Immature natural killer cell (primary cell): ENCODE measurements at regions not wholly inside any gene's neighbourhood (a gene's known extent, or its start where the extent isn't known, plus 50 kb on each side); places are given as distances from the start of the nearest gene placed in this dataset.
"Not testable (repeated sequence)": the region's sequence is repeated elsewhere in the genome, so short reads cannot be mapped to it uniquely, and the experiment has no call there.

ENCODE experiments used
- DNase-seq, 3 donors: peaks; one replicate each; pipeline ENCODE4 v3.0.0; 2022; ENCODE audit warnings: mixed read lengths in 1 of 3
- H3K27ac Mint-ChIP-seq, 6 donors: one replicate each; pipeline ENCODE4 v1.8.0; 2020; ENCODE audit warnings: mixed read lengths in 6 of 6, mild to moderate bottlenecking in 5 of 6, inconsistent platforms in 4 of 6, moderate library complexity in 3 of 6
- H3K27me3 Mint-ChIP-seq, 3 donors: one replicate each; pipeline ENCODE4 v1.8.0; 2020 to 2021; ENCODE audit warnings: low read depth in 3 of 3, mild to moderate bottlenecking in 3 of 3, mixed read lengths in 3 of 3, moderate library complexity in 3 of 3, inconsistent platforms in 1 of 3
- H3K36me3 Mint-ChIP-seq, 3 donors: one replicate each; pipeline ENCODE4 v1.8.0; 2020; ENCODE audit warnings: mixed read lengths in 3 of 3, inconsistent platforms in 2 of 3, mild to moderate bottlenecking in 2 of 3
- H3K4me1 Mint-ChIP-seq, 2 donors: one replicate each; pipeline ENCODE4 v1.8.0; 2020; ENCODE audit warnings: inconsistent platforms in 2 of 2, mild to moderate bottlenecking in 2 of 2, mixed read lengths in 2 of 2, moderate library complexity in 1 of 2
- H3K4me3 Mint-ChIP-seq, 5 donors: one replicate each; pipeline ENCODE4 v1.8.0; 2020; ENCODE audit warnings: mild to moderate bottlenecking in 5 of 5, mixed read lengths in 5 of 5, inconsistent platforms in 3 of 5, moderate library complexity in 3 of 5
- H3K9me3 Mint-ChIP-seq, 6 donors: one replicate each; pipeline ENCODE4 v1.8.0; 2020; ENCODE audit warnings: mild to moderate bottlenecking in 6 of 6, mixed read lengths in 6 of 6, inconsistent platforms in 4 of 6, moderate library complexity in 3 of 6

DNA sequence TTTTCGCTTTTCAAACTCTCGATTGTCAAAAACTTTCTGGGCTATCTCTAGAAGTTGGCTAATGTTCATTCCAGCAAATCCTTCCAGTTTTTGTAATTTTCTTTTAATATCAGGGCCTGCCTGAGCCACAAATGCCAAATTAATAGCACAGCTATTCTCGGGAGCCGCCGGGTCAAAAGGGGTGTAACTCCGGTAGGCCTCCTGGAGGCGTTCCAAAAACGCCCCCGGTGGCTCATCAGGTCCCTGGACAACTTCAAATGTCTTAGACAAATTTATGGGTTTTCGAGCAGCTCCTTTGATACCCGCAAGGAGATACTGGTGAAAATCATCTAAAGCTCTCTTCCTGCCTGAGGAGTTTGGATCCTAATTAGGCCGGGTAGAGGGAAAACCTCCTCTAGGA, 117.9 kb upstream of the PZP start:
- DNase-seq: no peak
- Mint-ChIP-seq H3K27me3 (peaks cover 0 to 4% (median 0%) of the 10 kb centered on the region in 3 donors), H3K4me3 (no peak overlapping the region), H3K36me3 (no peaks in the 10 kb centered on the region), H3K4me1 (peaks cover 17% of the 10 kb centered on the region in 2 donors), H3K27ac (no peak overlapping the region), H3K9me3 (no peaks in the 10 kb centered on the region)

DNA sequence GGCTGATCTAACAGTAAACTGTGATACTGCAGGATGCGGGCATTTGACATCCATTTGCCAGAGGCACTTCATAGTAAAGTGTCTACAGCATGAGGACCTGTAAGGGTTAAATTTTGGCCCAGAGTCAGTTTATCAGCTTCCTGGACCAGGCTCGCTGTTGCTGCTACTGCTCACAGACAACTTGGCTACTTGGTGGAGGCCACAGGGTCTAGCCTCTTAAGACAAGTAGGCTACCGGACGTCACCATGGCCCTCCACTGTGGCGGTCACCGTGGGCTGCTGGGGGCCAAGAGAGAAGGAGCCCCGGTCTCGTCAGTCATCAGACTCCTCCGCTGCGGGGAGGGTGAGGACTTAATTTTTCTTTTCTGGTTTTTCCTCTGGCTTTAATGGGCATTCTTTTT, 117.3 kb upstream of the PZP start:
- Mint-ChIP-seq H3K27ac (no peak overlapping the region), H3K36me3 (no peaks in the 10 kb centered on the region), H3K9me3 (no peaks in the 10 kb centered on the region), H3K27me3 (peaks cover 0 to 4% (median 0%) of the 10 kb centered on the region in 3 donors), H3K4me1 (peaks cover 17% of the 10 kb centered on the region in 2 donors), H3K4me3 (no peak overlapping the region)
- DNase-seq: no peak

DNA sequence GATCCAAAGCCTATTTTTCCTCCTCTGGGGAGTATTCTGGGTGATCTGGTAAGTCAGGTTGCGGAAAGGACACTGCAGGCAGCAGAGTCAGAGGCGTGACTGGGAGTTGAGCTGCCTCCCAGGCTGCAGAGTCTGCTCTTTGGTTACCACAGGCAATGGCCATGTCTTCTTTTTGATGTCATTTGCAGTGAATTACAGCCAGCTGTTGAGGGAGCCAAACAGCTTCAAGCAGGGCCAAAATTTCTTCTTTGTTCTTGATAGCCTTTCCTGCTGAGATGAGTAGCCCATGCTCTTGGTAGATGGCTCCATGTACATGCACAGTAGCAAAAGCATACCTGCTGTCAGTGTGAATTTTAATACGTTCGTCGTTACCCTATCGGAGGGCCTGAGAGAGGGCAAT, 116.6 kb upstream of the PZP start:
- no peak overlapping the region for H3K27ac Mint-ChIP-seq
- no peaks in the 10 kb centered on the region for H3K36me3 Mint-ChIP-seq

DNA sequence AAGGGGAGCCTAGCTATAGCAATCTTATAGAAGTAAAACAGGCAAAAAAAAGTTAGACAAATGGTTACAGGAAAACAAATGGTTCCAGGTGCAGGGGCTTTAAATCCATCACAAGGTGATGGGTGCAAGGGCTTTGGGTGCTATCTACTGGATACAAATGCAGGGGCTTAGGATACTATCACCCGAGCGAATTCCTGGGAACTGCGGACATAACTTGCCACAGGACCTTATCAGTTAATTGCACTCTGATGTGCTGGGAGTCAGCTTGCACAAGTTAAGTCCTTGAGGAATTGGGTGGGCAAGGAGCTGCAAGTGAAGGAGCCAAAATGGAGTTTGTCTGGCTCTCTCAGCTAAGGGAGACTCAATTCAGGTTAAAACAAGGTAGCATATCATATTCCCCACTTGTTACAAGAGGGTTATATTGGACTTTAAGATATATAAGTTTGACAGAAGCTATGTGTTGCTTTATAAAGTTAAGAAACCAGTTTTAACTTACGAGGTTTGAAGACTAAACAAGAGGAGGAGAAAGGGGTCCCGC, 115.0 kb upstream of the PZP start:
- Mint-ChIP-seq H3K27ac (no peak overlapping the region), H3K4me1 (peaks cover 14 to 17% of the 10 kb centered on the region in 2 donors), H3K9me3 (no peaks in the 10 kb centered on the region), H3K4me3 (no peak overlapping the region), H3K27me3 (peaks cover 0 to 4% (median 2%) of the 10 kb centered on the region in 3 donors), H3K36me3 (no peaks in the 10 kb centered on the region)
- no peak for DNase-seq

More for the DNA sequence above, 116.6 kb upstream of the PZP start:
- Mint-ChIP-seq H3K4me3 (no peak overlapping the region), H3K4me1 (peaks cover 17% of the 10 kb centered on the region in 2 donors), H3K27me3 (peaks cover 0 to 4% (median 2%) of the 10 kb centered on the region in 3 donors), H3K9me3 (no peaks in the 10 kb centered on the region)
- no peak for DNase-seq

DNA sequence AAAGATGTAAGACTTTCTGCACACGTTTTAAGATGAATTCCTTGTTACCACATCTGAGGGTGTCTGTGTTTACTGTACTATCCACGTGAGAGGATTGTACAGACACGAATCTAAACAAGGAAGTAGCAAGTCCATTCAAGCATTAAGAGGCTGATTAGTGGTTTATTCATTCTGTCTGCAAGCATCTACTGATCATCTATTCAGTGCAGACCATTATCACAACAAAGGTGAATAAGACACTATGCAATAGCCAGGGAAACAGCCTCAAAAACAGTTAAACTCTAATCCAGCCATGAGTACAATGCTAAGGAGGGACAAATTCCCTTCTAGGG, 111.6 kb upstream of the PZP start:
- Mint-ChIP-seq H3K27ac (peak overlapping the region in 1 of 6 donors; percentile 18), H3K27me3 (peaks cover 0 to 4% (median 2%) of the 10 kb centered on the region in 3 donors), H3K4me3 (no peak overlapping the region), H3K9me3 (no peaks in the 10 kb centered on the region), H3K4me1 (no peaks in the 10 kb centered on the region), H3K36me3 (no peaks in the 10 kb centered on the region)
- DNase-seq: no peak

DNA sequence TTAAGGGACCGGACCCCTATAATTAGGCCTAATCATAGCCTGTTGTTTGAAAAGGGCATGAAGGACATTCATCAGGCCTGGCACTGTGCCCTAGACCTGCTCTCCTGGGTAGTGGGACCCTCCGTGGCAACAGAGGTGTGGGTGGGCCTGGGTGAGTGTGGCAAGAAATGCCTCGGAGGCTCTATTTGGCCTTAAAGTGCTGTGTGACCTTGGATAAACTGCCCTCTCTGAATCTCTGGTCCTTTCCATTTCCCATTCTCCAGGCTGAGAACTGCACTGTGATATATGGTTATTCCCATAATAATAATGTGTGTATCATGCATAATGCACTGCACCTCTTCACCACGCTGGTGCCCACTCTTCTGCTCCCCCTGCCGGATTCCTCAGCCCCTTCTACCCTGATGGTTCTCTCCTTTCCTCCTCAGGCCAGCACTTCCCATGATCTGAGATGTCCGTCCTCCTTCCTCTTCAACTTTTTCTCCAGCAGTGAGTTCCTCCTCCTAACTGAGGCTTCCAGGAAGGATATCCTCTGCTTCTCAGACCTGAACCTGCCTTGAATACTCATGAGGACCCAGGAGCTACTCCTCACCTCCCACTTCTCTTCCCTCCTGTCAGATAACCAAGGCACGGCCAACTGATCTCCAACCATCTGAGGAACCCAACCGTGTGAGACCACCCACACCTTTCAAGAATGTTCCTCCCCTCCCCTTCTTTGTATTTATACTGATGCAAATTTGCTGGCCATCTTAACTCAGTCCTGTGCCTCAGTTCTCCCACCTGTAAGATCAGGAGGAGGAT, 111.0 kb upstream of the PZP start:
- Mint-ChIP-seq H3K27ac (no peak overlapping the region), H3K27me3 (peaks cover 0 to 4% (median 2%) of the 10 kb centered on the region in 3 donors), H3K36me3 (no peaks in the 10 kb centered on the region), H3K9me3 (no peaks in the 10 kb centered on the region), H3K4me3 (no peak overlapping the region), H3K4me1 (no peaks in the 10 kb centered on the region)
- DNase-seq: no peak

DNA sequence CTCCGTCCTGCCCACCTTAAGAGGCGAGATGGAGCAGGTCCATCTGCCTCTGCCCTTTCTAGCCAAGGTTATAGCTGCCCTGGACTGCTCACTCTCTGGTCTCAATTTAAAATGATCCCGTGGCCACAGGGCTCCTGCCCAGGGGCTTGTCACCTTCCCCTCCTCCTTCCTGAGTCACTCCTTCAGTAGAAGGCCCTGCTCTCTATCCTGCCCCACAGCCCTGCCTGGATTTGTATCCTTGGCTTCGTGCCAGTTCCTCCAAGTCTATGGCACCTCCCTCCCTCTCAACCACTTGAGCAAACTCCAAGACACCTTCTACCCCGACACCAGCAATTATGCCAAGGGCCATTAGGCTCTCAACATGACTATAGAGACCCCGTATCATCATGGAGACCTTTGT, 105.3 kb upstream of the PZP start:
- H3K4me1 Mint-ChIP-seq: peaks cover 10% of the 10 kb centered on the region in 2 donors
- H3K4me3 Mint-ChIP-seq, H3K36me3 Mint-ChIP-seq, H3K27me3 Mint-ChIP-seq, H3K9me3 Mint-ChIP-seq, H3K27ac Mint-ChIP-seq, DNase-seq: not testable (repeated sequence)

DNA sequence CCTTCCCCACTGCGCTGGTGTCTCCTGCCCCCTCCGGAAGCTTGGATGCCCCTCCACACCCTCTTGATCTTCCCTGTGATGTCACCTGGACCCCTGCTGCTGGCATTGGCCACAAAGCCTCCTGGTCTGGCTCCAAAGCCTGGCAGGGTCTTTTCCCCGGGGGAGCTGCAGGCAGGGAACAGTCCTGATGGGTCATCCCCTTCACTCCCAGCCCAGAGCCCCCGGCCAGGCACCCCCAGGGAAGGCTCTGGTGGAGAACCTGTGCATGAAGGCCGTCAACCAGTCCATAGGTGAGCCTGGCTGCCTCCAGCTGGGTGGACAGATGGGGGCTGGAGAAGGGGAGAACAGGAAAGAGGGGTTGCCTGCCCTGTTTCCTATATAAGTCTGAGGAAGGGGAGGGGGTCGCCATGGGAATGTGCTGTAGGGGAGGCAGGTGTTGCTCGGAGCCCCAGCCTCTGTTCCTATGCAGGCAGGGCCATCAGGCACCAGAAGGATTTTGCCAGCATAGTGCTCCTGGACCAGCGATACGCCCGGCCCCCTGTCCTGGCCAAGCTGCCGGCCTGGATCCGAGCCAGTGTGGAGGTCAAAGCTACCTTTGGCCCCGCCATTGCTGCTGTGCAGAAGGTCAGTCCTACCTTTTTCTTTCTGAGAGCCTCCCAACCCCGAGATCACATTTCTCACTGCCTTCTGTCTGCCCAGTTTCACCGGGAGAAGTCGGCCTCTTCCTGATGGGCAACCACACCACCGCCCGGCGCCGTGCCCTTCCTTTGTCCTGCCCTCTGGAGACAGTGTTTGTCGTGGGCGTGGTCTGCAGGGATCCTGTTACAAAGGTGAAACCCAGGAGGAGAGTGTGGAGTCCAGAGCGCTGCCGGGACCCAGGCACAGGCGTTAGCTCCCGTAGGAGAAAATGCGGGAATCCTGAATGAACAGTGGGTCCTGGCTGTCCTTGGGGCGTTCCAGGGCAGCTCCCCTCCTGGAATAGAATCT, 104.5 kb upstream of the PZP start:
- H3K27me3 Mint-ChIP-seq, H3K27ac Mint-ChIP-seq, H3K36me3 Mint-ChIP-seq, H3K9me3 Mint-ChIP-seq, DNase-seq, H3K4me3 Mint-ChIP-seq: not testable (repeated sequence)
- H3K4me1 Mint-ChIP-seq: peaks cover 10% of the 10 kb centered on the region in 2 donors

DNA sequence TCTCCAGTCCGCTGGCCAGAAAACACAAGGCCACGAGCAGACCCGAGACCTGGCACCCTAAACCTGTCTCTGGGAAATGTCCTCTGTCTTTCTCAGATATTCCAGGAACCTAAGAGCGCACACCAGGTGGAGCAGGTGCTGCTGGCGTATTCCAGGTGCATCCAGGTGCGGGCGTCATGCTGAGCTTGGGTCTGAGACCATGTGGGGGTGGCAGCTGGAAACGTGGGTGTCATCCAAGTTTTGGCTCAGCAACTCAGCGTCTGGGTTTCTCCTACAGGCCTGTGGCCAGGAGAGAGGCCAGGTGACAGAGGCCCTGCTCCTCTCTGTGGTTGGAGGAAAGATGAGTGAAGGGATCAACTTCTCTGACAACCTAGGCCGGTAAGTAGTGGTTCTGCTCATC, 103.3 kb upstream of the PZP start:
- DNase-seq, H3K27me3 Mint-ChIP-seq, H3K4me3 Mint-ChIP-seq, H3K36me3 Mint-ChIP-seq, H3K9me3 Mint-ChIP-seq, H3K27ac Mint-ChIP-seq: not testable (repeated sequence)
- peaks cover 10% of the 10 kb centered on the region in 2 donors for H3K4me1 Mint-ChIP-seq

DNA sequence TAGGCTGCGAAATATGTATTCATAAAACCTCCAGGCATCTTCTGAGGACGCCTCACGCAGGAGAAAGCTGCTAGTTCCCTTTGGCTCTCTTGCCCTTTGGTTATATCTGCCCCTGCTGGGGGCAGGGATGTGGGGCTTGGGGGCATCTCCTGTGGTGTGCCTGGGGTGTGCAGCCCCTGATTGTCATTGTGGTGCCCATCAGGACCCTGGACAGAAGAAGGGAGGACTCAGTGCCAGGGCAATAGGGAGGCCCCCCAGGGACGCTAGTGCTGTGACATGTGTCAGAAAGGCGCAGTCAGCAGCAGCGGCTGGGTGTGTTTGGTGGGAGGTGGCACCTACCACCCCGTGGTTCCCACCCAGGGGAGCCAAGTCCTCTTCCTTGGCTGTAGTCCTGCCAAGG, 102.5 kb upstream of the PZP start:
- H3K4me1 Mint-ChIP-seq: peaks cover 10% of the 10 kb centered on the region in 2 donors
- H3K36me3 Mint-ChIP-seq, H3K4me3 Mint-ChIP-seq, H3K27me3 Mint-ChIP-seq, H3K9me3 Mint-ChIP-seq, DNase-seq, H3K27ac Mint-ChIP-seq: not testable (repeated sequence)

DNA sequence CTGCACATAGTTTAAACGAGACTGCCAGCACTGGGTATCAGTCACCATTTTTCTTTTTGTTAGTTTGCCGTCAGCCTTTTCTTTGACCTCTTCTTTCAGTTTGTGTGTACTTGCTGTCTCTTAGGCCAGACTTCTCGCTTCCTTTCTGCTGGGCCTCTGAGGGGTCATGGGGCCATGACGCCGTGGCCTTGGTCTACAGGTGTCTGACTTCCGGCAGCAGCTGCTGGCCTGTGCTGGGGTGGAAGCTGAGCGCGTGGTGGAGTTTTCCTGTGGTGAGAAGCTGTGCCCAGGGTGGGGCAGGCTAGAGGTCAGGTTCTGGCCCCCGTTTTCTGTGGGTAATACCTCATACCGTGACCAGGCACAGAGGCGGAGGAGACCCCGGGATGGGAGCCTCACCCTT, 101.6 kb upstream of the PZP start:
- peak in 2 of 3 donors; percentile 12 to 13 for DNase-seq
- H3K36me3 Mint-ChIP-seq: not testable (repeated sequence)
- peak overlapping the region in 4 of 6 donors; percentile 11 to 85 (median 22) for H3K27ac Mint-ChIP-seq

DNA sequence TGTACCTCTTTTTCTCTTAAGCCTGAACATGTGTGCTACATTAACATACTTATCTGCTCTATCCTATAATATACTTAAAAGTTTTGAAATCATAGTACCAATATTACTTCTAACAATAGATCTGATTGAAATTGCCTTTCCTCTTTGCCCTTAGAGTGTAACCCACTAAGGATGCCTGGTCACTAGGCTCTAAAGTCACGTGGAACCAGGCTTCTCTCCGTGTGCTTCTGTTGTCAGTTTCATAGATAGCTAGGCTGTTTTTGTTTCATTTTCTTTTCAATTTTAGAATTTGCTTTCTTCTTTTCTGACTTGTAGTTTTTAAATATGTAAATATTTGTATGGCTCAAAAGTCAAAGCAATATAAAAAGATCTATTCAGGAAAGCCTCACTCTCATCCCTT, 100.5 kb upstream of the PZP start:
- H3K9me3 Mint-ChIP-seq, DNase-seq, H3K36me3 Mint-ChIP-seq, H3K27me3 Mint-ChIP-seq, H3K27ac Mint-ChIP-seq, H3K4me3 Mint-ChIP-seq: not testable (repeated sequence)
- H3K4me1 Mint-ChIP-seq: peaks cover 10% of the 10 kb centered on the region in 2 donors

More for the DNA sequence above, 101.6 kb upstream of the PZP start:
- H3K4me1 Mint-ChIP-seq: peaks cover 10% of the 10 kb centered on the region in 2 donors
- H3K27me3 Mint-ChIP-seq, H3K9me3 Mint-ChIP-seq, H3K4me3 Mint-ChIP-seq: not testable (repeated sequence)

DNA sequence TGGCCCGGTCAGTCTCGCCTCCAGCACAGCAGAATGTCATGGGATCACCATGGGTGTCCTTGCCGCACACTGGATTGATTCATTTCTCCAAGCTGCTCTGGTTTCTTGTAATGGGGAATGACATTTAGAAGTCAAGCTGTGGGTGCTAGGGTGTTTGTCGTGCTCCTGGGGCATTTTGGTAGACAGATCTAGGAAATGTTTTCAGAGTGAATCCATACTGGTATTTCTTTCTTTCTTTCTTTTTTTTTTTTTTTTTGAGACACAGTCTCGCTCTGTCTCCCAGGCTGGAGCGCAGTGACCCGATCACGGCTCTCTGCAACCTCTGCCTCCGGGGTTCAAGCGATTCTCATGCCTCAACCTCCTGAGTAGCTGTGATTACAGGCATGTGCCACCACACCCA, 100.0 kb upstream of the PZP start:
- not testable (repeated sequence) for H3K27ac Mint-ChIP-seq, H3K36me3 Mint-ChIP-seq, DNase-seq, H3K4me3 Mint-ChIP-seq, H3K27me3 Mint-ChIP-seq, H3K9me3 Mint-ChIP-seq
- peaks cover 10% of the 10 kb centered on the region in 2 donors for H3K4me1 Mint-ChIP-seq

DNA sequence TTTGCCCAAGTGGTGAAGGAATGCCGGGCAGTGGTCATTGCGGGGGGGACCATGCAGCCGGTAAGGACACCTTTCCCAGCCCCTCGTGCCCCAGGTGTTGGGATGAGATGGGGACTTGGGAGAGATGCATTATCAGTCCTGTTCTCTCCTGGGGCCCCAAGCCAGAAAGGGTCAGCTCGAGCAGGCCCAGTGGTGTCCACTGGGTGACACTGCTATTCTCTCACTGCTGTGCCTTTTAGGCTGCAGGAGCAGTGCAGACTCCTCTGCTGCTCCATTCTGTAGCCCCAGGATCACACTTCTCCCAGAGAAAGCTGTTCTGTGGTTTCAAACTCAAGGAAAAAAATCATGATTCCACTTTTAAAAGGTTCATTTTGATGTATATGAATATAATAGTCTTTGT, 99.1 kb upstream of the PZP start:
- not testable (repeated sequence) for H3K9me3 Mint-ChIP-seq, H3K27me3 Mint-ChIP-seq, H3K36me3 Mint-ChIP-seq, H3K27ac Mint-ChIP-seq, DNase-seq, H3K4me3 Mint-ChIP-seq
- H3K4me1 Mint-ChIP-seq: peaks cover 10% of the 10 kb centered on the region in 2 donors
